K562 (cell line): ENCODE measurements at regions not wholly inside any gene's neighbourhood (a gene's known extent, or its start where the extent isn't known, plus 50 kb on each side); places are given as distances from the start of the nearest gene placed in this dataset.

Experiments
- MIER1 ChIP-seq: fragments of 450-650 bp; IDR thresholded peaks from 2 replicates; pipeline ENCODE4 v1.6.1; 2016; ENCODE audit warnings: antibody characterized with exemption, mild to moderate bottlenecking, low read depth
- MLX ChIP-seq, 2 experiments: fragments of 450-650 bp in 1 of 2; sonication (generic) in 1 of 2; formaldehyde crosslinking; conservative IDR thresholded peaks; 2 replicates each; pipeline versions ENCODE4 v1.4.0 to v1.8.1; 2020 to 2022; ENCODE audit warnings: mild to moderate bottlenecking in 1 of 2, missing genetic modification reagents in 1 of 2
- SRSF9 ChIP-seq: fragments of 200-400 bp; formaldehyde crosslinking; IDR thresholded peaks from 2 replicates; pipeline ENCODE4 v1.6.1; 2017; ENCODE audit warnings: low read depth, low read length, borderline replicate concordance
- TF ChIP-seq, protein P1 (sequence below), 2 experiments: fragments of 450-650 bp in 1 of 2; IDR thresholded peaks; 2 replicates each; pipeline ENCODE4 v1.6.1; 2011 to 2017; ENCODE audit warnings: low read depth in 2 of 2, antibody characterized with exemption in 1 of 2, borderline replicate concordance in 1 of 2, low read length in 1 of 2, mild to moderate bottlenecking in 1 of 2, mixed read lengths in 1 of 2; ENCODE audit not compliant: control insufficient read depth in 1 of 2
- TF ChIP-seq, protein P2 (sequence below): IDR thresholded peaks from 2 replicates; pipeline ENCODE4 v1.6.1; 2011; ENCODE audit not compliant: insufficient read length; ENCODE audit errors: extremely low read depth
- TF ChIP-seq, protein P3 (sequence below): sonication (generic); formaldehyde crosslinking; IDR thresholded peaks from 2 replicates; pipeline ENCODE4 v1.8.1; 2023; ENCODE audit warnings: mild to moderate bottlenecking, missing genetic modification reagents

DNA sequence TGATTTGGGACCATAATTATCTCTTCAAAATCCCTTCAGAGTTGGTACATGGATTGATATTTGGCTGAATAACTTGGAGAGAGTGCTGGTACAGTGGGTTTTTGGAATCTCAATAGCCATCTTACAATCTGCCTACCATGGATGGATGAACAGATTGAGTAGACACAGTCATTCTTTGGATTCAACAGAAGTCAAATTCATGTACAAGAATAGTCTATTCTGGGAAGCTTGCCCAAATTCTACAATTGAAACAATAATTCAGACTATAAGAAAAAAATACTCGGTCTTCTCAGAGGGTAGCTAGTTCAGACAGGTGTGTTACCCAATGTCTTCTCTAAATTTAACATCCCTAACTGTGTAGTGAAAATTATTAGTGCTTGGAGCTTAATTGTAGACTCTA lies 574.0 kb downstream of the LRRIQ3 start (continued):
- TF ChIP-seq MLX (CRISPR knock-in tag; conservative IDR thresholded peaks at IDR 0.05) (no peak), SRSF9 (no peak), MIER1 (no peak)
- TF ChIP-seq, protein P1, sequence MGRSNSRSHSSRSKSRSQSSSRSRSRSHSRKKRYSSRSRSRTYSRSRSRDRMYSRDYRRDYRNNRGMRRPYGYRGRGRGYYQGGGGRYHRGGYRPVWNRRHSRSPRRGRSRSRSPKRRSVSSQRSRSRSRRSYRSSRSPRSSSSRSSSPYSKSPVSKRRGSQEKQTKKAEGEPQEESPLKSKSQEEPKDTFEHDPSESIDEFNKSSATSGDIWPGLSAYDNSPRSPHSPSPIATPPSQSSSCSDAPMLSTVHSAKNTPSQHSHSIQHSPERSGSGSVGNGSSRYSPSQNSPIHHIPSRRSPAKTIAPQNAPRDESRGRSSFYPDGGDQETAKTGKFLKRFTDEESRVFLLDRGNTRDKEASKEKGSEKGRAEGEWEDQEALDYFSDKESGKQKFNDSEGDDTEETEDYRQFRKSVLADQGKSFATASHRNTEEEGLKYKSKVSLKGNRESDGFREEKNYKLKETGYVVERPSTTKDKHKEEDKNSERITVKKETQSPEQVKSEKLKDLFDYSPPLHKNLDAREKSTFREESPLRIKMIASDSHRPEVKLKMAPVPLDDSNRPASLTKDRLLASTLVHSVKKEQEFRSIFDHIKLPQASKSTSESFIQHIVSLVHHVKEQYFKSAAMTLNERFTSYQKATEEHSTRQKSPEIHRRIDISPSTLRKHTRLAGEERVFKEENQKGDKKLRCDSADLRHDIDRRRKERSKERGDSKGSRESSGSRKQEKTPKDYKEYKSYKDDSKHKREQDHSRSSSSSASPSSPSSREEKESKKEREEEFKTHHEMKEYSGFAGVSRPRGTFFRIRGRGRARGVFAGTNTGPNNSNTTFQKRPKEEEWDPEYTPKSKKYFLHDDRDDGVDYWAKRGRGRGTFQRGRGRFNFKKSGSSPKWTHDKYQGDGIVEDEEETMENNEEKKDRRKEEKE (IDR thresholded peaks at IDR 0.05; ENCODE audit: borderline replicate concordance in 1 of 2, control insufficient read depth in 1 of 2, low read depth in 2 of 2, low read length in 1 of 2) = no peak
- TF ChIP-seq, protein P2, sequence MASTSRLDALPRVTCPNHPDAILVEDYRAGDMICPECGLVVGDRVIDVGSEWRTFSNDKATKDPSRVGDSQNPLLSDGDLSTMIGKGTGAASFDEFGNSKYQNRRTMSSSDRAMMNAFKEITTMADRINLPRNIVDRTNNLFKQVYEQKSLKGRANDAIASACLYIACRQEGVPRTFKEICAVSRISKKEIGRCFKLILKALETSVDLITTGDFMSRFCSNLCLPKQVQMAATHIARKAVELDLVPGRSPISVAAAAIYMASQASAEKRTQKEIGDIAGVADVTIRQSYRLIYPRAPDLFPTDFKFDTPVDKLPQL = no peak
- TF ChIP-seq, protein P3, sequence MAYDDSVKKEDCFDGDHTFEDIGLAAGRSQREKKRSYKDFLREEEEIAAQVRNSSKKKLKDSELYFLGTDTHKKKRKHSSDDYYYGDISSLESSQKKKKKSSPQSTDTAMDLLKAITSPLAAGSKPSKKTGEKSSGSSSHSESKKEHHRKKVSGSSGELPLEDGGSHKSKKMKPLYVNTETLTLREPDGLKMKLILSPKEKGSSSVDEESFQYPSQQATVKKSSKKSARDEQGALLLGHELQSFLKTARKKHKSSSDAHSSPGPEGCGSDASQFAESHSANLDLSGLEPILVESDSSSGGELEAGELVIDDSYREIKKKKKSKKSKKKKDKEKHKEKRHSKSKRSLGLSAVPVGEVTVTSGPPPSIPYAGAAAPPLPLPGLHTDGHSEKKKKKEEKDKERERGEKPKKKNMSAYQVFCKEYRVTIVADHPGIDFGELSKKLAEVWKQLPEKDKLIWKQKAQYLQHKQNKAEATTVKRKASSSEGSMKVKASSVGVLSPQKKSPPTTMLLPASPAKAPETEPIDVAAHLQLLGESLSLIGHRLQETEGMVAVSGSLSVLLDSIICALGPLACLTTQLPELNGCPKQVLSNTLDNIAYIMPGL (CRISPR knock-in tag) = no peak
